PC-9 (cell line): ENCODE measurements at regions not wholly inside any gene's neighbourhood (a gene's known extent, or its start where the extent isn't known, plus 50 kb on each side); places are given as distances from the start of the nearest gene placed in this dataset.

ENCODE experiments used
- BruUV-seq: library from RNA; stranded (reverse); fragments of 400-500 nt; replicated peaks from 2 replicates; lab custom pipeline; 2021; lab: Mats Ljungman, UMichigan
- CTCF ChIA-PET: fragments of 300-600 bp; sonication (Branson Sonifier 250); formaldehyde crosslinking; loops from one replicate; lab custom pipeline; 2022; ENCODE audit warnings: antibody characterized with exemption; lab: Charles Lee
- POLR2A ChIA-PET: fragments of 300-600 bp; sonication (Branson Sonifier 250); formaldehyde crosslinking; loops from one replicate; lab custom pipeline; 2022; ENCODE audit warnings: antibody characterized with exemption; ENCODE audit not compliant: unreplicated experiment; lab: Charles Lee
- DNase-seq, 2 experiments: peaks; one replicate each; pipeline versions ENCODE4 v3.0.0 to v3.0.0-alpha.2; 2015 to 2022; ENCODE audit warnings: mixed read lengths in 1 of 2
- H2AFZ ChIP-seq: fragments of 200-600 bp; sonication (generic); 2 replicates; pipeline ENCODE4 v1.8.1; 2017; ENCODE audit warnings: antibody characterized with exemption
- H3F3A ChIP-seq: fragments of 200-600 bp; sonication (generic); 2 replicates; pipeline ENCODE4 v1.8.1; 2017; ENCODE audit warnings: antibody characterized with exemption, mild to moderate bottlenecking, low read depth; ENCODE audit not compliant: insufficient read depth
- H3K27ac ChIP-seq: fragments of 200-600 bp; sonication (generic); 2 replicates; pipeline ENCODE4 v1.6.1; 2016; ENCODE audit warnings: mixed run types
- H3K27me3 ChIP-seq: fragments of 200-600 bp; sonication (generic); 2 replicates; pipeline ENCODE4 v1.6.1; 2016; ENCODE audit warnings: low read depth, mixed run types; ENCODE audit not compliant: insufficient read depth
- H3K36me3 ChIP-seq: fragments of 200-600 bp; sonication (generic); 2 replicates; pipeline ENCODE4 v1.6.1; 2016; ENCODE audit warnings: low read depth, mixed run types
- H3K4me1 ChIP-seq: fragments of 200-600 bp; sonication (generic); replicated peaks from 2 replicates; pipeline ENCODE4 v1.6.1; 2016; ENCODE audit warnings: mixed run types; ENCODE audit not compliant: insufficient read depth
- H3K4me2 ChIP-seq: fragments of 200-600 bp; sonication (generic); 2 replicates; pipeline ENCODE4 v1.6.1; 2017; ENCODE audit warnings: mixed run types
- H3K4me3 ChIP-seq: fragments of 200-600 bp; sonication (generic); 2 replicates; pipeline ENCODE4 v1.6.1; 2016; ENCODE audit warnings: mixed run types
- H3K79me2 ChIP-seq: fragments of 200-600 bp; sonication (generic); 2 replicates; pipeline ENCODE4 v1.6.1; 2017; ENCODE audit warnings: low read depth, mixed run types
- H3K9me2 ChIP-seq: fragments of 200-600 bp; sonication (generic); 2 replicates; pipeline ENCODE4 v1.8.1; 2017; ENCODE audit warnings: mild to moderate bottlenecking; ENCODE audit not compliant: insufficient read depth
- H3K9me3 ChIP-seq: fragments of 200-600 bp; sonication (generic); 2 replicates; pipeline ENCODE4 v1.8.1; 2016; ENCODE audit warnings: low read depth; ENCODE audit not compliant: insufficient read depth
- H4K20me1 ChIP-seq: fragments of 200-600 bp; sonication (generic); 2 replicates; pipeline ENCODE4 v1.8.1; 2017; ENCODE audit not compliant: insufficient read depth
- EZH2 ChIP-seq: fragments of 200-600 bp; sonication (generic); IDR thresholded peaks from 2 replicates; pipeline ENCODE4 v1.8.0; 2017; ENCODE audit warnings: antibody characterized with exemption, low read depth
- intact Hi-C: fragments of 100-400 bp; cut with micrococcal nuclease; formaldehyde crosslinking; loops from one replicate; pipeline ENCODE4 v1.10.0; 2022; ENCODE audit not compliant: unreplicated experiment
- TF ChIP-seq, protein P1 (sequence below): fragments of 200-600 bp; sonication (generic); conservative IDR thresholded peaks from 2 replicates; pipeline ENCODE4 v1.6.1; 2017; ENCODE audit warnings: mixed run types, antibody characterized with exemption, mild to moderate bottlenecking, moderate library complexity

DNA sequence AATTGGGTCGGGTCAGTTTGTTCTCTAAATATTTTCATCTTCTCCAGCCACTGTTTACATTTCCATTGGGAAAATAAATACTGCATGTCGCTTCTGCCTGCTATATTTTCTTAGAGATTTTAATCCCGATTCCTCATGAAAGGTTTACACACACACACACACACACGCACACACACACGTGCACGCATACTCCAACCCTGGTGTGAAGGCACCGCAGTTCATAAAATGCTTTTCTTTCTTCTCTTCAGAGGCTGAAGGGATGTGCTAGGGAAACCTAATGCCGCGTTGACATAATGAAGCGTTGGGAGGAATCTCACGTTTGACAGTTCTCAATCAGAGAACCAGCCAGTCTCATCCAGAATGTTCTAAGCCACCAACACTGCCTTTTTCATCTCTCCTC, 222.9 kb upstream of the IRX3 start:
- no peaks in the 10 kb centered on the region for H3F3A ChIP-seq
- no peaks in the 10 kb centered on the region for H3K9me2 ChIP-seq
- ChIA-PET POLR2A (no interaction called here), CTCF (no interaction called here)
- no peaks in the 10 kb centered on the region for H4K20me1 ChIP-seq
- H3K36me3 ChIP-seq, result no peaks in the 10 kb centered on the region
- H3K4me2 ChIP-seq, result no peak overlapping the region
- intact Hi-C loops, result no loop called here
- no peak overlapping the region for H3K27ac ChIP-seq
- no peak overlapping the region for H2AFZ ChIP-seq
- no peaks in the 10 kb centered on the region for H3K79me2 ChIP-seq
- no peaks in the 10 kb centered on the region for H3K27me3 ChIP-seq
- no TSS peak for BruUV-seq
- TF ChIP-seq, protein P1, sequence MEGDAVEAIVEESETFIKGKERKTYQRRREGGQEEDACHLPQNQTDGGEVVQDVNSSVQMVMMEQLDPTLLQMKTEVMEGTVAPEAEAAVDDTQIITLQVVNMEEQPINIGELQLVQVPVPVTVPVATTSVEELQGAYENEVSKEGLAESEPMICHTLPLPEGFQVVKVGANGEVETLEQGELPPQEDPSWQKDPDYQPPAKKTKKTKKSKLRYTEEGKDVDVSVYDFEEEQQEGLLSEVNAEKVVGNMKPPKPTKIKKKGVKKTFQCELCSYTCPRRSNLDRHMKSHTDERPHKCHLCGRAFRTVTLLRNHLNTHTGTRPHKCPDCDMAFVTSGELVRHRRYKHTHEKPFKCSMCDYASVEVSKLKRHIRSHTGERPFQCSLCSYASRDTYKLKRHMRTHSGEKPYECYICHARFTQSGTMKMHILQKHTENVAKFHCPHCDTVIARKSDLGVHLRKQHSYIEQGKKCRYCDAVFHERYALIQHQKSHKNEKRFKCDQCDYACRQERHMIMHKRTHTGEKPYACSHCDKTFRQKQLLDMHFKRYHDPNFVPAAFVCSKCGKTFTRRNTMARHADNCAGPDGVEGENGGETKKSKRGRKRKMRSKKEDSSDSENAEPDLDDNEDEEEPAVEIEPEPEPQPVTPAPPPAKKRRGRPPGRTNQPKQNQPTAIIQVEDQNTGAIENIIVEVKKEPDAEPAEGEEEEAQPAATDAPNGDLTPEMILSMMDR, result no peak
- TF ChIP-seq EZH2, result no peak
- no peaks in the 10 kb centered on the region for H3K4me1 ChIP-seq
- no peak for DNase-seq
- H3K4me3 ChIP-seq, result no peak overlapping the region
- H3K9me3 ChIP-seq, result no peaks in the 10 kb centered on the region

DNA sequence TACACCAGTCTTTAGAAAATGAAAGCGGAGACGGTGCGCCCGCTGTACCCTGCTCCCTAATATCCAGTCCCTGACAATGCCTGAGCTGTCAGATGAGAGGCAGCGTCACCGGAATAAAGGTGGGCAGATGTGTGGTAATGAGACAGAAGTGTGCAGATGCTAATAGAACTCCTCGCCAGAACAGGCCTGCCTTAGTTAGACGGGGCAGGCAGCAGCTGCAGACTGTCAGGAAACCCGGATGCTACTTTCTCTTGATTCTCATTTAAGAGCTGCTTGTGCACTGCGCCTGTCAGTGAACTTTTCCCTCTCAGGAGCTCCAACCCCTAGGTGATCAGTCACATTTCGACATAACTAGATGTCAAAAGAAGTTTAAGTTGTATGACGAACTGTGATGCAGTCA, 221.8 kb upstream of the IRX3 start:
- Histone ChIP-seq H3K9me3 (no peaks in the 10 kb centered on the region), H3K27ac (no peak overlapping the region), H4K20me1 (no peaks in the 10 kb centered on the region), H3K79me2 (no peaks in the 10 kb centered on the region), H3K36me3 (no peaks in the 10 kb centered on the region), H3K27me3 (no peaks in the 10 kb centered on the region), H3K4me1 (no peaks in the 10 kb centered on the region), H3K4me2 (no peak overlapping the region), H3F3A (no peaks in the 10 kb centered on the region), H2AFZ (no peak overlapping the region), H3K9me2 (no peaks in the 10 kb centered on the region), H3K4me3 (no peak overlapping the region)
- ChIA-PET CTCF (no interaction called here), POLR2A (no interaction called here)
- DNase-seq, result no peak
- no TSS peak for BruUV-seq
- intact Hi-C loops, result no loop called here
- TF ChIP-seq, protein P1, result no peak
- no peak for TF ChIP-seq EZH2

DNA sequence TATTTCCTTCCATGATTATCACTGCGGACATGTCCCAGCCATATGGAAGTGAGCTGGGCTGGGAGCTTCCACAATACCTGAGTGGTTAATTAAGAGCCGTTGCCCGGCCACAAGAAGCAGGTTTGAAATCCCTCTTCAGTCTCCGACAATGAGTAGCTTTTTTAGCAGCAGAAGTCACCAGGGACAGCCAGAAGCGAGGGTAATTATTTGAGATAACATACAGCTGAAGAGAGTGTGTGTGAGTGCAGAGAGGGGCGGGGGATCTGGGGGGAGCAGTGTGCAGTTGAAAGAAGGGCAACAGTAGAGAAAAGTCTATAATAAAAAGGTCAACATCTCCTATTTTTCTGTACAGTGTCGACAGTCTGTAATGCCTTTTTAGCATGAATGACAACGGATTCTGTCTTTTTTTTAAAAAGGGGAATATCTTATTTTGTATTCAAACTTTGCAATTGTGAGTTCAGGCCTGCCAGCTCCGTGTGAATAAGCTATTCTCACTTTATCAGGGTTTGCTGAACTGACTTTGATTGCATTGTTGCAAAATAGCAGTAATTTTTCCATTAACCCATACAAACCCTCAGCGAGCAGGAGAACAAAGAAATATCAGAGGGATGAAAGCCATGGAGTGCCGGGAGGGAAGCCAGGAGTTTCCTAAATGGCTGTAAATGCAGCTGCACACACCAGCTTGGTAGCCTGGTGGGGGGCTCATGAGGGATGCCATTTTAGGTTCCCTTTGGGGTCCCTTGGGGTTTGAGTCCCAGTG, 220.3 kb upstream of the IRX3 start:
- H3K4me2 ChIP-seq, result no peak overlapping the region
- H3K9me2 ChIP-seq, result no peaks in the 10 kb centered on the region
- ChIA-PET POLR2A (no interaction called here), CTCF (no interaction called here)
- H4K20me1 ChIP-seq, result no peaks in the 10 kb centered on the region
- no peaks in the 10 kb centered on the region for H3K79me2 ChIP-seq
- H3K9me3 ChIP-seq, result no peaks in the 10 kb centered on the region
- H3K27me3 ChIP-seq, result no peaks in the 10 kb centered on the region
- H3K27ac ChIP-seq, result no peak overlapping the region
- H3K36me3 ChIP-seq, result no peaks in the 10 kb centered on the region
- no peak for TF ChIP-seq EZH2
- TF ChIP-seq, protein P1, result no peak
- no peak for DNase-seq
- no peaks in the 10 kb centered on the region for H3F3A ChIP-seq
- BruUV-seq, result no TSS peak
- intact Hi-C loops, result no loop called here
- H3K4me1 ChIP-seq, result no peaks in the 10 kb centered on the region
- no peak overlapping the region for H3K4me3 ChIP-seq
- no peak overlapping the region for H2AFZ ChIP-seq
